Stimulated activated naive CD8-positive, alpha-beta T cell treated with anti-CD3 and anti-CD28 coated beads, Interleukin-15, Interleukin-2, amounts not matched to agents 100 U/mL and 50 U/mL, for 24 hours (primary cell): ENCODE measurements at regions not wholly inside any gene's neighbourhood (a gene's known extent, or its start where the extent isn't known, plus 50 kb on each side); places are given as distances from the start of the nearest gene placed in this dataset.

Source experiments
- ATAC-seq: fragments of 150-1000 bp; cut with Tn5 transposase; one replicate; pipeline ENCODE4 v1.10.0; 2021
- DNase-seq: peaks from one replicate; pipeline ENCODE4 v3.0.0; 2021

DNA sequence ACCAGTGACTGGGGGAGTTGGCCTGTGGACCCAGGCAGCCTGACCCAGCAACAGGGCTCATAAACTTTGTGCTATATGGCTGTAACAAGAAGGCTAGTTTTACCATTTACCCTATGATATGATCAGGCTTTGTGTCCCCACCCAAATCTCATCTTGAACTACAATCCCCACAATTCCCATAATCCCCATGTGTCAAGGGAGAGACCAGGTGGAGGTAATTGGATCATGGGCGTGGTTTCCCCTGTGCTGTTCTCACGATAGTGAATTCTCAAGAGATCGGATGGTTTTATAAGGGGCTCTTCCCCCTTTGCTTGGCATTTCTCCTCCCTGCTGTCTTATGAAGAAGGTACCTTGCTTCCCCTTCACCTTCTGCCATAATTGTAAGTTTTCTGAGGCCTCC lies 111.2 kb upstream of the NLRP1 start:
- ATAC-seq: no peak
- no peak for DNase-seq

DNA sequence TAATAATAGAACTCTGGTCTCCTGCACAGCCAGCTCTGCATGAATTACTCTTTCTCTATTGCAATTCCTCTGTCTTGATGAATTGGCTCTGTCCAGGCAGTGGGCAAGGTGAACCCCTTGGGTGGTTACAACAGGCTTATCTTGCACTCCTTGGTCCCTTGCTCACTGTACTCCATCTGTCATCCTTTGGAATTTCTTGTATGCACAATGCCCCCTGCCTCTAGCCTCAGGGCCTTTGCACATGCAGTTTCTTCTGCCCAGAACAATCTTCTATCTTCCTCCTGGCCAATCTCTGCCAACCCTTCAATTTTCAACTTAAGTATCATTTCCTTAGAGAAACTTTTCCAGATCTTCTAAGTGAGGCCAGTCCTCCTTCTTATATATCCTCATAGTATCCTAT lies 114.7 kb upstream of the NLRP1 start:
- DNase-seq (no peak), ATAC-seq (no peak)

DNA sequence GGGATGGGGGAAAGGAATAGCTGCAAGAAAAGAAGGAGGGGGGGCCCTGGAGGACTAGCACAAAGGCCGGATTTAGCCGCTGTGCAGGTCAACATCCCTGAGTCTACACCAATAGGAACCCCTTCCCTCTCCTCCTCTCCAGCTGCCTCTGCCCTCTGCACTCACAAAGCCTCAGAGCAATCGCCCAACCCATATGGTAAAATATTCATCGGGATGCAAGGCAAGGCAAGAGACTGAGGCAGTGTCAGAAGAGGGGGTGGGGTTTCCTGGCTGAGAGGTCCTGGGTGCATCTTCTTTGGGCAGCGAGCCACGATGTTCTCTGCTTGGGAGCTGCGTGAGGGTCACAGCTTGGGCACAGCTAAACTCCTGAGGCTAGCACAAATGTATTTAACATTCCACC lies 115.5 kb upstream of the NLRP1 start:
- DNase-seq (no peak), ATAC-seq (no peak)

DNA sequence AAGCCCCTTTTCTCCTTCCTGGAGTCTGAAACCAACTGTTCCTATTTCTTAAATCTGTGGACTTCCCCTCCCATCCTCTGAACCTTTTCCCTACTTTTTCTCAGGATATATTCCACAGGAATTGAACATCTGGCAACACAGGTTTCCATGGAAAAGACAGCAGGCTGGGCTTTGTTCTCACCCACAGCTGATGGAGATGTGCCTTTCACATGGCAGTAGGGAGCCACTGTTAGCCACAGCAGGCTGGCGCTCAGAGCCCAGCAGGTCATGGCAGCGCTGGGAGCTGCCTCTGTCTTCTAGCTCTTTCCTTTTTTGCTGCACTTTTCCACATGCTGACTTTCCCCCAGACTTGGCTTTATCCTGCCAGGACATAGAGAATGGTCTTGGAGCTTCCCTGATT lies 116.4 kb upstream of the NLRP1 start:
- DNase-seq: no peak
- no peak for ATAC-seq

DNA sequence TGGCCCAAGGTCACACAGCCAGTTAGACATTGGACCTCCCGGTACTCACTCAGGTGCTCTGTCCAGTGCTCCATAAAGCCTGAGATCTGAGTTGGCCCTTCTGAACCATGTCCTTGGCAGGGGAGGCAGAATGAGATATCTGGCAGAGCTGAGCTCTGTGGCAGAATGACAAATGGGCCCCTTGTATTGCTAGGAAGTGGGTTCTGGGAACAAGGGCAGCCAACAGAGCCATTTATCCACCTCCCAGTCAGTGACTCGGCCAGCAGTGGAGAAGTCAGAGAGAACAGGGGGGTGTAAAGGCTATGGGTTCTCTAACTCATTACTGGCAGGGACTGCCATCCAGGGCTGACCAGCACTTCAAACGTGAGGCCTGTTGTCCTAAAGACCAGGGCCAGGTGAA lies 117.1 kb upstream of the NLRP1 start:
- no peak for ATAC-seq
- no peak for DNase-seq

DNA sequence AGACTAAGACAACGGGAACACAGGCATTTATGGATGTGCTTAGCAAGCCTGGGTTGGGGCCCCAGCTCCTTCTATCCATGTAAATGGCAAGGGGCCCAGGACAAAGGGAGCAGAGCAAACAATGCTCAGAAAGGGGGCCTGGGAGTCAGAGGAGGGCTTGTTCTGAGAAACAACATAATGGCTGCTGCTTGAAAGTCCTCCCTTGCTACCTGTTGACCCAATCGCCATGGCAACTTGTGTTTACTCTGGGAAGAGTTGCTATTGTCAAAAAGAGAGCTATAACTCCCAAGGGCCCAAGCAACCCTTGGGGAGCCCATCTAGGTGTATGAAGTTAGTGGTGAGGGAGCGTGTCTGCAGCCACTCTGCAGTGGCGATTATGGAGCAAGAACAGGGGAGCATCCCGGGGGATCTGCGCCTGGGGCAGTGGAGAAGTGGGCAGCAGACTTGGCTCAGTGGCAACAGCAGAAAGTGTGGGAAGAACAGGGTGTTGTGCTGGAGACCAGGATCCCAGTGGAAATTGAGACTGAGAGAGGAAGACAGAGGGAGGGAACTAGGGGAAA lies 118.7 kb upstream of the NLRP1 start:
- DNase-seq: no peak
- ATAC-seq: no peak

DNA sequence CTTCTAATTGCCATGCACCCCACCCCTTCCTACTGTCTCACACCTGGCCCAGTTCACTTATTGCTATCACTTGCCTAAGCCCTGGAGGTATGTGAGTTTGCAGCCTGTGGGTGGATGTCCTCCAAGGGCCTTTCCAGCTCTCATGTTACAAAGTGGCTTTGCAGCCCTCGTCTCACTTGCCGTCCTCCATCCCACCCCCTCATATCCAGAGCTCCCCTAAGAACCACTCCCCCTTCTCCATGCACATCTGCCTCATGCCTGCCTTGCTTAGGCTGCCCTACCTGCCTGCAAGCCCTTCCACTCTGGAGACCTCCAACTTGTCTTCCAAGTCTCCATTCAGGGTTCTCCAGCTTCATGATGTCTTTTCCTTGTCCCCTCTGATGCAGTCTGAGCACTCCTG lies 119.4 kb upstream of the NLRP1 start:
- ATAC-seq (no peak), DNase-seq (no peak)

DNA sequence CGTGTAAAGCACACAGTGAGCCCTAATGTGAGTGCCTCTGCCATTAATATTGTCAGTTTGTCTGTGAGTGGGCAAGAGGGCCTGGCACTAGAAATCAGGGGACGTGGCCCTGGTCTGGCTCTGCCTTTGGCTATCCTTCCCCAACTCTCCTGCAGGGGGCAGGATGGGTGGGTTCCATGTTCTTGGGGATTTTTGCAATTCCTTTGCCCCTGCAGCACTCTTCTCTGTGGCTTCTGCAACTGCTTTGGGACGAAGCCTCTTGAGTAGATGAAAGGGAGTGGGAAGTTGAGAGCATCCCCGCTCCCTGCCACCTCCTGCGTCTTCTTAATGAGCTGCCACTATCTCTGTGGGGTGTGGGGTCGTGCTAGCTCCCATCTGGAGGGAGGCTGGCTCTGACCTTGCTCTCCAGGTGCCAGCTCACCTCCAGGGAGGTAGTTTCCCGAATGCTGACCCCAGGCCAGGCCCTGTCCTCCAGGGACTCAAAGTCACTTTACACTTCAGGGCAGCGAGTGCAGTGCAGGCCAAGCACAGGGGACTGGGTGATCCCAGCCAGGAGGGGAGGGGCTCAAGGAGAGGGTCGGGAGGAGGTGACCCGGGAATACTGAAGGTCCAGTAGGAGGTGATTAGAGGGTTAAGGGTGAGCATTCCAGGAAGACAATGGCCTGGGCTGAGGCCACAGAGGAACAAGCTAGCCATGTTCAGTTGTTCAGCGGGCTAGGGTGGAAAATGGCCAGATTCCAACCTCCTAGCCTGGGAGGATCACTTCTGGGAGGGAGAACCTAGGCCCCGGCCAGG lies 121.0 kb upstream of the NLRP1 start:
- ATAC-seq (no peak), DNase-seq (peak; percentile 24)

DNA sequence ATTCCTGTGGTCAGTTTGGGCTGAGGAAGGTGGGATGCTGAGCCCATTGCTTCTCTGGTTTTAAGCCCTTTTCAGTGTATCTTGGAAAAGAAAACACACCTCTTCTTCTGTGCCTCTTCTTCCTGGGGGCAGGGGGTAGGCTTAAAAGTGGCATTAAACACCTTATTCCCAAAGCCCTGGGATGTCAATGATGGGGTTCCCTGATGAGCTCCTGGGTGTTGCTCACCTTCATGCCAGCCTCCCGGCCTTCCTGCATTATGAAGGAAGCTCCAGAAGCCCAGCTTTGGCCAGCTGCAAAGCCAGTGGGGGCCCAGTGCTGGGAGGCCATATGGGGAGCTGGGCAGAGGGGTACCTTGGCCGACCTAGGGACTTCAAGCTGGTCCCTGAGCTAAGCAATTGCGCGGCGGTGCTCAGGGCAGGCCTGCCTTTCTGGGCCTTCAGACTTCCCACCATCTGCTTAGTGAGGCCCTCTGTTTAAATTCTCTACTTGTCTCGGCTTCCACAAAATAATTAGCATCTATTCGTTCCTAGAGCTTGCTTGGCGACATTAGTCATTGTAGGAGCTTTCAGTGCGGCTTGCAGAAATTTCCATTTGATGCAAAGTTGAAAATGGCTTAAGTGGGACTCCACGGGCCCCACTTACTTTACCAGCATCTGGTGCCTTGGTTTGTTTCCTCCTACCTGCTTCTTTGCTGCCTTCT lies 121.7 kb upstream of the NLRP1 start:
- no peak for ATAC-seq
- no peak for DNase-seq

DNA sequence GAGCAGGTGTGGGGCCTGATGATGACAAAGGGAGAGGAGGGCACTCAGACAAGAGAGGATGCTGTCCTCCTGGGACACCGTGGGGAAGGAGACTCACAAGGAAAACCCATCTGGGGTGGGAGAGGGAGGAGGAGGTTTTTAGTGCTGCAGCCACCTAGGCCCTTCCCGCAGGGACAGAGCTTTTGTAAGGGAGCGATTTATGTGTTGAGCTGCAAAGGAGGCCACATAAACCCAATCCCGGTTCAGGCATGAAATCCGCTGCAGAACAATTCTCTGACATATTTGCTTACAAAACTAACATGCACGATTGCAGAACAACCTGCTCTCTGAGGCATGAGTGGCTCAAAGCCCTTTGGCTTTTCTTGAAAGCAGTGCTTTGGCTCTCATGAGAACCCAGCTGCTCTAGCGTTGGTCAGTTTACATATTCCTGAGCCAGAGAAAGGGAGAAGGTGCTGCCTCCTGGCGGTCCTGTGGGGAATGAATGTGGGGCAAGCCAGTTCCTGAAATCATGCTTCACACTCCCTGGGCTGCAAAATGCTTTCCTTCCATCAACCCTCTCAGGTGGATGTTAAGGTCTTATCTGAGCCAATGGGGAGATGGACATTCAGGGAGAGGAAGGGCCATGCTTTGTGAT lies 122.4 kb upstream of the NLRP1 start:
- DNase-seq (peak; percentile 67), ATAC-seq (peak; percentile 23)

DNA sequence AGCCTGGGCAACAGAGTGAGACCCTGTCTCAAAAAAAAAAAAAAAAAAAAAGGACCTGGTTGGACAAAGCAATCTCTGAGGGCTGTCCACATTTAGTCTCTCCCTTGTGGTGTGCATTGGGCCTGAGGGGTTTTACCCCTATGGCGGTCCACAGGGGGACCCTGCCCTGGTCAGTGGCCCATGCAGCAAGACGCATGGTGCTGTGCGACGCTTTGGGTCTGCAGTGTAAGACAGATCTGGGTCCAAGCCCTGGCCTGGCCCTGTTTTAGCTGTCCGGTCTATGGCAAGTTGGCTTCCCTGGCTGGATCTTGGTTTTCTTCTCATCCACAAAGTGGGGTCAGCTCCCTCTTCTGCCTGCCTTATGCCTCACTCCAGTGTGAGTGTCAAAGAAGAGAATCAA lies 123.2 kb upstream of the NLRP1 start:
- ATAC-seq: no peak
- DNase-seq: no peak

DNA sequence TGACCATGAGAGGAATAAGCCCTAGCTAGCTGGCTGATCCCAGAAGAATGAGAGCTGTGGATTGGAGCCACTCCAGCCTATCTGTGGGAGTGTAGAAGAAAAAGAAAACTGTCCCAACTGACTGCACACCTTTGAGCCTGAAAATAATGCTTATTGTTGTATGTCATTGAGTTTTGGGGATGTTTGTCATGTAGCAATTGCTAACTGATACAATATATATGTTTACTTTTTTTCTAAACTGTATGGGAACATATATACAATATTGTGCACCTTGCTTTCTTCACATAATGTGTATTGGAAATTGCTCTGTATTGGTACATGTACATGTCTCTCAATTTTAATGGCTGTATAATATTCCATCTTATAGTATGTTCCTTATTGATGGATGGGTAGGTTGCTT lies 124.0 kb upstream of the NLRP1 start:
- ATAC-seq: no peak
- DNase-seq: no peak

DNA sequence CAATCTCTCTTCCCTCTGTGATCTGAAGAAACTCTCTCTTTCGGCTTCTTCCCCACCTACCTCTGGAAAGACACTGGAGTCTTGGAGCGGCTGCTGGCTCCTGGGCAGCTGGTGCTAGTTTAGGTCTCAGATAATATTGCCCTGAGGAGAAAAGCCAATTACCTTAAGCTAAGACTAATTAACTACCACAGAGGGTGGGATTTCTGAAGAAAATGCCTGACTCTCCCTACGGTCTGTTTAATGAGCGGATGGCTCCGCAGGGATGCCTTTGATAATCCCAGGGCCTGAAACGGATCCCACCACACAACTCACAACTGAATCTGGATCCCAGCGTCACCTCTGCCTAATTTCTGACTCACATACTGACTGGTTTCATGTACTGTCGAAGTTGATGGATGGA lies 127.0 kb upstream of the NLRP1 start:
- ATAC-seq: no peak
- DNase-seq: no peak

DNA sequence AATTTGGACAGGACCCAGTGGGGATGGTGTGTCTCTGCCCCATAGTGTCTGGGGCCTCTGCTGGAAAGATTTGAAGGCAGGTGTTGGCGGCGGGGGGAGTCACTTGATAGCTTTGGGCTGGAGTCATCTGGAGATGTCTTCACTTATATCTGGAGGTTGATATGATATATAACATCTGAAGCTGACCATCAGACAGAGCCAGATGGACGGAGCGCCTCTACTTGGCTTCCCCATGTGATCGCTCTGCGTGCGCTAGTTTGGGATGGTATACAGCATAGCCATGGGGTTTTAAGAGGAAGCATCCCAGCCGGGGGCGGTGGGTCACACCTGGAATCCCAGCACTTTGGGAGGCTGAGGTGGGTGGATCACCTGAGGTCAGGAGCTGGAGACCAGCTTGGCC lies 130.7 kb upstream of the NLRP1 start:
- DNase-seq (no peak), ATAC-seq (no peak)

DNA sequence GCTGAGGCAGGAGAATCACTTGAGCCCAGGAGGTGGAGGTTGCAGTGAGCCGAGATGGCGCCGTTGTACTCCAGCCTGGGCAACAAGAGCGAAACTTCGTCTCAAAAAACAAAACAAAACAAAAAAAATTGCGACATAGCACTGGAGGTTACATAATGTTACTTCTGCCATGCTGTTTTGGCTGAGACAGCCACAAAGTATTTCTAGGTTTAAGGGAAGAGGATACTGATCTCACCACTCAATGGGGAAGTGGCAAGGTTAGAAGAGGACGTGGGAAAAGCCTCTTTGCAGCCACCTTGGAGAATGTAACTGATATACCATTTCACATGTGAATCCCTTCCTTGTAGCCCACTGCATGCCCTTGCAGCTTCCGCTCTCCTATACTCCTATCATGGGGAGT lies 131.2 kb upstream of the NLRP1 start:
- DNase-seq (no peak), ATAC-seq (no peak)

DNA sequence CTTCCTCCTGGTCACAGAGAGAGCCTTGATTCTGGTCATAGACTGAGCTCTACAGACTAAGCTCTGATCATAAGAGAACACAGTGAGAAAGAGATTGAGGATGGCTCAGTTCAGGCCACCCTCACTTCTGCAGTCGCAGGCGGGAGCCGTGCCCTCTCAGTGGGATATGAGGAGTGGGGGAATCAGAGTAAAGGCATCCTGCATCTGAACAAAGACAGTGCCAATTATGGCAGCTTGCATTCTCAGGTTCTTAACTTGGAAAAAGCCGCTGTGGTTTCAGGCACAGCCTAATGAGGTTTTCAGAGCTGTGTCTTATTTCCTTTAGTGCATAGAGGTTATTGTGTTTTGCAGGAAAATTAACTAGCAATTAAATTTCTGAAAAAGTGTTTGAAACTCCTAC lies 134.4 kb upstream of the NLRP1 start:
- ATAC-seq: no peak
- DNase-seq: no peak

DNA sequence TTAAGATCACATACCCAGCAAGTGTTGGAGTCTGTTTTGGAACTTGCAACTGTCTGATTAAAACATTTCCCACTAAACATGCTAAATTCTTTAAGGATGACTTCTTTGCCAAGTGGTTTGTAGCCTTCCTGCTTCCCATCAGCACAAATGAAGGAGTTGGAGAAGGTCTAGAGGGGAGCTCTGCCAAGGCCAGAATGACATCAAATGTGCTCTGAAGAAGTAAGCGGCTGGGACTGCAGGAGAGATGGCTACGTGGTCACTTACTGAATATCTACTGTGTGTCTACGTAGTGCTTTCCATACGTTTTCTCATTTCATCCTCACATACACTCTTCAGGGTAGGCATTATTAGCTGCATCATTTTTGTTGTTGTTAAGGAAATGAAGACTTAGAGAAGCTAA lies 135.7 kb upstream of the NLRP1 start:
- DNase-seq (no peak), ATAC-seq (no peak)

DNA sequence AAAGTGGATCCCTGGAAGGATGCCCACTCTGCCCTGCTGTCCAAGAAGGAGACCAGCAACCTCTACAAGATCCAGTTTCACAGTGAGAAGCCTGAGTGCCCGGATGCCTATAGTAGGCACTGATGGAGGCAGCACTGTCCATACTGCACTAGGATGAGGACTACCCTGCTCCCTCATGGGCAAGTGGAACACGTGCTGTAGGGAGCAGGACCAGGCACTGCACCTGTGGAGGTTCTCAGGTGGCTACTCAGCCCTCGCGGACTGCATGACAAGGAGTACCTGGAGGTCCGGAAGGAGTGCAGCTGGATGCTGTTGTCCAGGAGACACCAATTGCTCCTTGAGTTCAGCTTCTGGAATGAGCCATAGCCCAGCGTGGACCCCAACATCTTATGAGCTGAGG lies 146.1 kb upstream of the NLRP1 start:
- DNase-seq (no peak), ATAC-seq (no peak)

DNA sequence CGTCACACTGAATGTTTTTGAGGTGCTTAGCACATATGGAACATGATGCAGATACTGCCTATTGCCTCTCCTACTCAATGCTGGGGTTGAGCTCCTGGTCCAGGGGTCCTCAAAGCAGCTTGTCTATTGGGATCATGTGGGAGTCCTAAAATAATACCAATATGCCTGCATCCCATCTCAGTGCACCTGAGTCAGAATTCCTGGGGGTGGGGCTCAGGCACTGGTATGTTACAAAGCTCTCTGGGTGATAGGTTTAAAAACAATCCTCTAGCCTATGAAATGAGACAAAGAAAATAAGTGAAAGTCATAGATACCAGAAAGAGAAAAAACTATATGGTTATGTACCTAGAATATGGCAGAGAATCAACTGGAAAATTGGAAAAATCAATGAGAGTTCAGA lies 156.6 kb upstream of the NLRP1 start:
- DNase-seq (no peak), ATAC-seq (no peak)

DNA sequence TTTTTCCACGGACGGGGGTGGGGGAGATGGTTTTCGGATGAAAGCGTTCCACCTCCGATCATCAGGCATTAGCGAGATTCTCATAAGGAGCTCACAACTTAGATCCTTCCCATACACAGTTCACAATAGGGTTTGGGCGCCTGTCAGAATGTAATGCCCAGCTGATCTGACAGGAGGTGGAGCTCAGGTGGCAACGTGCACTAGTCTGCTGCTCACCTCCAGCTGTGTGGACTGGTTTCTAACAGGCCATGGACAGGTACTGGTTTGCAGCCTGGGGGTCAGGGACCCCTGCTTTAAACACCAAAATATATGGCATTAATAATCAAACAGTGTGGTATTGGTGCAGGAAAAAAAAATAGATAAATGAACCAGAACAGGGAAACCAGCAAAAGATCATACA lies 157.5 kb upstream of the NLRP1 start:
- DNase-seq: no peak

DNA sequence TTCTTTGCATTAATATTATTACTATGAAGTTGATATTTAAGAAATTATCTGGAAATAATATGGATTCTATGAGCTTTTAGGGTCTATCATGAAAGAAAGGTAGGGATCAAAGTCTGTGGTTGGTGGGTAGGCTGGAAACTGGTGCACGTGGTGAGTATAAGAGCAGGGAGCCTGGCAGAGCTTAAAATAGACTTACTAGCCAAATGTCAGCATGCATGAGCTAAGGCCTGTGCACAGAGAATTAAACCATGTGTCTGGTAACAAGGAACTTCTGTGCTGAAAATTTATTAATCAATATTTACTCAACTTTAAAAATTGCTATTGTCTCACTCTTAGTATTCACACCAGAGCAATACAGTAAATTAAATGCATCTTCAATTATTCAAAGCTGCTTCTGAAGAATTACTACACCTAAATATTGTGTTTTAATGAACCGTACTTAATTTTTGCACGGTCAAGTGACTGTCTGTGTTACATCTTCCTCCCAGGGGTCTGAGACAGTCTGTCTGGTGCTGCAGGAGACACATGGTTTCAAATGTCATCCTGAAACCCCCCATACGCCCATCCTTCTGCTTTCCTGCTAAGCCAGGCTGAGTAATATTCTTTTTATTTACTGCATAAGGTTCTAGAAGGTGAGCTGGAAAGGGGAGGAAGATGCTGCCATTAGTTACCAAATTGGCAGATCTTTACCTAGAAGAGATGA lies 161.0 kb upstream of the NLRP1 start:
- no peak for DNase-seq
- ATAC-seq: no peak

More for the DNA sequence above, 157.5 kb upstream of the NLRP1 start:
- no peak for ATAC-seq

DNA sequence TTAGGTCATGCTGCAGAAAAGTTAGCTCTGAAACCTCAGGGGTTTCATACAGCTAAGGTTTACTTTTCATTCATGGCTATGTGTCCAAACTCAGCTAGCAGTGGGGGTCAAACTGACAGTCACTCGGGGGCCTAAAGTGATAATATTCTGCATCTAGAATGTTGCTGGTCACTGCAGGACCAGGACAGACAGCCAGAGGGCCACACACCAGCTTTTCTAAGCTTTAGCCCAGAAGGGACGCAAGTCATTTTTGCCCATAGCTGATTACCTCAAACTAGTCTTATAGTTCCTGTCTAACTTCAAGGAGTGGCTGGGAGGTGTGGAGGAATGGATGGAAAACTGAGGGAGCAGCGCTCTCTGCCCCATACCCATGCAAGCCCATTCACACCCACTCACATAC lies 163.0 kb upstream of the NLRP1 start:
- ATAC-seq: no peak
- DNase-seq: no peak

DNA sequence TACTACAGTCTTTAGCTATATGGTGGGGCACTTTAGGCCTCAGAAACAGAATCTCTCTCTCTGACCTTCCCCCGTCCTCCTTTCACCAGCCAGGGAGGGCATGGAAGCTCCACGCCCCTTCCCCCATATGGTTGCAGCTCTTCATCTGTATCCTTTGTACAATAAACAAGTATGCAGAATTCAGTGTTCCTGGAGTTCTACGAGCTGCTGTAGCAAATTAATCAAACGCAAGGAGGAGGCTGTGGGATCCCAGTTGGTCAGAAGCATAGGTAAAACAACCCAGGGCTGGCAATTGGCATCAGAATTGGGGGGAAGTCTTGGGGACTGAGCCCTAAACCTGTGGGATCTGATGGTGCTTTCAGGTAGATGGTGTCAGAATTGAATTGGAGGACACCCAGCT lies 163.7 kb upstream of the NLRP1 start:
- ATAC-seq: no peak
- DNase-seq: no peak
